ENCODE measurements at regions not wholly inside any gene's neighbourhood (a gene's known extent, or its start where the extent isn't known, plus 50 kb on each side); places are given as distances from the start of the nearest gene placed in this dataset.

- H2AK5ac ChIP-seq (ENCODE audit: low read length), result no peak overlapping the region
- H3K9ac ChIP-seq (ENCODE audit: low read length), result no peak overlapping the region
- H3K18ac ChIP-seq (ENCODE audit: low read length), result no peak overlapping the region
- no peaks in the 10 kb centered on the region for H3K9me3 ChIP-seq (ENCODE audit: insufficient read depth, low read depth, low read length)
- H4K8ac ChIP-seq (ENCODE audit: low read depth, low read length), result no peak overlapping the region
- no peak overlapping the region for H3K4ac ChIP-seq (ENCODE audit: low read depth, low read length)
- no peak overlapping the region for H3K4me3 ChIP-seq (ENCODE audit: low read depth, low read length)
- no peaks in the 10 kb centered on the region for H3K36me3 ChIP-seq (ENCODE audit: control insufficient read depth in 1 of 2, insufficient read depth in 2 of 2, low read length in 2 of 2)
- H3K14ac ChIP-seq (ENCODE audit: low read length), result no peak overlapping the region
- no peaks in the 10 kb centered on the region for H3K79me2 ChIP-seq (ENCODE audit: control insufficient read depth, insufficient read depth, low read length, poor library complexity)
- no peak overlapping the region for H2BK120ac ChIP-seq (ENCODE audit: insufficient read depth, low read length, poor library complexity)
- H3K4me2 ChIP-seq (ENCODE audit: low read length), result no peak overlapping the region
- H3K79me1 ChIP-seq (ENCODE audit: low read length), result no peaks in the 10 kb centered on the region
- H2BK5ac ChIP-seq (ENCODE audit: low read depth, low read length, poor library complexity), result no peak overlapping the region
- DNase-seq, result no peak
- H4K91ac ChIP-seq (ENCODE audit: low read depth, low read length), result no peak overlapping the region
- H4K12ac ChIP-seq (ENCODE audit: low read depth, low read length), result no peak overlapping the region
- WGBS (ENCODE audit: extremely low coverage, insufficient coverage, insufficient read length), result no CpG with 5 or more reads among the region's 3 CpGs
- H3K23ac ChIP-seq (ENCODE audit: low read length), result no peak overlapping the region
- H2AFZ ChIP-seq (ENCODE audit: insufficient read depth, low read length, poor library complexity), result no peak overlapping the region
- no peak overlapping the region for H3K27ac ChIP-seq (ENCODE audit: low read depth, low read length)
- H3K27me3 ChIP-seq (ENCODE audit: insufficient read depth, low read length), result no peaks in the 10 kb centered on the region
- H3K4me1 ChIP-seq (ENCODE audit: control insufficient read depth in 1 of 2, insufficient read depth in 2 of 2, low read length in 2 of 2), result no peaks in the 10 kb centered on the region
- no peak overlapping the region for H2BK12ac ChIP-seq (ENCODE audit: low read length)
Observed at GRCh38 chr6:5865506-5866031, 141.2 kb downstream of the NRN1 start.

GRCh38 chr6:5860849-5861248 is 145.9 kb downstream of the NRN1 start:
- Histone ChIP-seq H3K79me2 (ENCODE audit: control insufficient read depth, insufficient read depth, low read length, poor library complexity) (no peaks in the 10 kb centered on the region), H3K18ac (ENCODE audit: low read length) (no peak overlapping the region), H3K4me3 (ENCODE audit: low read depth, low read length) (no peak overlapping the region), H2AK5ac (ENCODE audit: low read length) (no peak overlapping the region), H3K14ac (ENCODE audit: low read length) (no peak overlapping the region), H3K4me2 (ENCODE audit: low read length) (no peak overlapping the region), H2BK12ac (ENCODE audit: low read length) (no peak overlapping the region), H3K79me1 (ENCODE audit: low read length) (no peaks in the 10 kb centered on the region), H4K91ac (ENCODE audit: low read depth, low read length) (no peak overlapping the region), H3K9ac (ENCODE audit: low read length) (no peak overlapping the region), H3K27ac (ENCODE audit: low read depth, low read length) (no peak overlapping the region), H2BK120ac (ENCODE audit: insufficient read depth, low read length, poor library complexity) (no peak overlapping the region), H3K27me3 (ENCODE audit: insufficient read depth, low read length) (no peaks in the 10 kb centered on the region), H4K8ac (ENCODE audit: low read depth, low read length) (no peak overlapping the region), H3K9me3 (ENCODE audit: insufficient read depth, low read depth, low read length) (no peaks in the 10 kb centered on the region), H3K4ac (ENCODE audit: low read depth, low read length) (no peak overlapping the region), H2BK5ac (ENCODE audit: low read depth, low read length, poor library complexity) (no peak overlapping the region), H3K23ac (ENCODE audit: low read length) (no peak overlapping the region), H3K4me1 (ENCODE audit: control insufficient read depth in 1 of 2, insufficient read depth in 2 of 2, low read length in 2 of 2) (no peaks in the 10 kb centered on the region), H2AFZ (ENCODE audit: insufficient read depth, low read length, poor library complexity) (no peak overlapping the region), H4K12ac (ENCODE audit: low read depth, low read length) (no peak overlapping the region), H3K36me3 (ENCODE audit: control insufficient read depth in 1 of 2, insufficient read depth in 2 of 2, low read length in 2 of 2) (no peaks in the 10 kb centered on the region)
- WGBS (ENCODE audit: extremely low coverage, insufficient coverage, insufficient read length), result no CpG with 5 or more reads among the region's 5 CpGs
- DNase-seq, result no peak

DNA sequence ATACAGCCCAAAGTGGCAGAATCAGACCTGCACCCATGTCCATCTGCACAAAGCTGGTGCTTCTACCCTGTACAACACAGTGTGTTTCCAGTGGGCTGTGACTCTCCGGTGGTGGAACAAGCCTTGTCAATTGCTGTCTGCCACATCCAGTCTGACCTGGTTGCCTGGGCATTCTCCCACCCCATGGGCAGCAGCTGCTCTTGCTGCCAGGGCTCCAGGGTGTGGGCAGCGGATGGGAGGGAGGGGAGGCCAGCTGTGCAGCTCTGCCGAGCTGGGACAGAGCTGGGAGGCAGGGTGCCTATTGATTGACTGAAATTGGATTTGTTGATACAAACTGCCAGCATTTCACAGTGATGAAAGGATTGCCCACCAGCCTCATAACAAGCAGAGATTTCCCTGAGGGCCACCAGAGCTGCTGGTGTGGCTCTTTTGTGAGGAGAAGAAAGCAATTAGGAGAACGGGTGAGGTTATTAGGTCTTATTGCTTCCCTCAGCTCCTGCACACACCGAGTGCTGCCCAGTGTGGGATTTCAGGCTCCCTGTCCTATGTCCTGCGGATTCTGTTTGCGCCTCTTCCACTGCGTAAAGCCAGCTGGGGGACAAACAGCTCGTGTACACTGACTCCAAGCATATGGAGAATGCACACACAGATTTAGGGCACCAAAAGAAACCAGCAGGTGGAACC is 150.8 kb downstream of the NRN1 start:
- Histone ChIP-seq H3K79me1 (ENCODE audit: low read length) (no peaks in the 10 kb centered on the region), H2AK5ac (ENCODE audit: low read length) (no peak overlapping the region), H3K27me3 (ENCODE audit: insufficient read depth, low read length) (peaks cover 8% of the 10 kb centered on the region), H3K18ac (ENCODE audit: low read length) (no peak overlapping the region), H4K8ac (ENCODE audit: low read depth, low read length) (no peak overlapping the region), H3K4ac (ENCODE audit: low read depth, low read length) (no peak overlapping the region), H3K9ac (ENCODE audit: low read length) (no peak overlapping the region), H3K36me3 (ENCODE audit: control insufficient read depth in 1 of 2, insufficient read depth in 2 of 2, low read length in 2 of 2) (no peaks in the 10 kb centered on the region), H3K27ac (ENCODE audit: low read depth, low read length) (no peak overlapping the region), H2BK5ac (ENCODE audit: low read depth, low read length, poor library complexity) (no peak overlapping the region), H3K4me1 (ENCODE audit: control insufficient read depth in 1 of 2, insufficient read depth in 2 of 2, low read length in 2 of 2) (peaks cover 0 to 7% of the 10 kb centered on the region in 2 experiments), H4K91ac (ENCODE audit: low read depth, low read length) (no peak overlapping the region), H3K79me2 (ENCODE audit: control insufficient read depth, insufficient read depth, low read length, poor library complexity) (no peaks in the 10 kb centered on the region), H4K12ac (ENCODE audit: low read depth, low read length) (no peak overlapping the region), H2BK120ac (ENCODE audit: insufficient read depth, low read length, poor library complexity) (no peak overlapping the region), H3K14ac (ENCODE audit: low read length) (no peak overlapping the region), H2AFZ (ENCODE audit: insufficient read depth, low read length, poor library complexity) (no peak overlapping the region), H2BK12ac (ENCODE audit: low read length) (no peak overlapping the region), H3K4me3 (ENCODE audit: low read depth, low read length) (no peak overlapping the region), H3K9me3 (ENCODE audit: insufficient read depth, low read depth, low read length) (peaks cover 7% of the 10 kb centered on the region), H3K4me2 (ENCODE audit: low read length) (no peak overlapping the region), H3K23ac (ENCODE audit: low read length) (no peak overlapping the region)
- WGBS (ENCODE audit: extremely low coverage, insufficient coverage, insufficient read length), result no CpG with 5 or more reads among the region's 9 CpGs
- no peak for DNase-seq

DNA sequence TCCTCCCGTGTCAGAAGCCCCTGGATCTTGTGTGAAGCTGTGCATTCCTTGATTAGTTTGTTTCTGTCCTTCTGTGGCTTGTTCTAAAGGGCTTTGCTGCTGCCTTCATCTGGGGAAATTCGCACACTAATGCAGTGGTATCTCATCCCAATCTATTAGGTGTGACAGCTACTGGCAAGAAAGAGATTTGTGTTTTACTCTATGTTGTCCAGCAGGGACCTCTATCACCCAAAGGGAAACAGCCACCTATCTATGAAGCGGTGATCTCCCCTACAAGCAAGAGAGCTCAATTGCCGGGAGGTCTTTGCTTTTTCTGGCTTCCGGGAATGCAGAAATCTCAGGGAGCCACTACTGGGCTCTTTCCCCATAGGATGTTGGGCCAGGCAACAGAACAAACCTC is 151.8 kb downstream of the NRN1 start:
- Histone ChIP-seq H4K12ac (ENCODE audit: low read depth, low read length) (no peak overlapping the region), H3K27ac (ENCODE audit: low read depth, low read length) (no peak overlapping the region), H2AK5ac (ENCODE audit: low read length) (no peak overlapping the region), H3K27me3 (ENCODE audit: insufficient read depth, low read length) (peaks cover 19% of the 10 kb centered on the region), H3K79me1 (ENCODE audit: low read length) (no peaks in the 10 kb centered on the region), H3K36me3 (ENCODE audit: control insufficient read depth in 1 of 2, insufficient read depth in 2 of 2, low read length in 2 of 2) (no peaks in the 10 kb centered on the region), H2BK5ac (ENCODE audit: low read depth, low read length, poor library complexity) (no peak overlapping the region), H3K4me2 (ENCODE audit: low read length) (no peak overlapping the region), H3K4me1 (ENCODE audit: control insufficient read depth in 1 of 2, insufficient read depth in 2 of 2, low read length in 2 of 2) (peaks cover 0 to 9% of the 10 kb centered on the region in 2 experiments), H3K18ac (ENCODE audit: low read length) (no peak overlapping the region), H3K23ac (ENCODE audit: low read length) (no peak overlapping the region), H3K4ac (ENCODE audit: low read depth, low read length) (no peak overlapping the region), H3K79me2 (ENCODE audit: control insufficient read depth, insufficient read depth, low read length, poor library complexity) (no peaks in the 10 kb centered on the region), H2BK120ac (ENCODE audit: insufficient read depth, low read length, poor library complexity) (no peak overlapping the region), H3K4me3 (ENCODE audit: low read depth, low read length) (no peak overlapping the region), H2BK12ac (ENCODE audit: low read length) (no peak overlapping the region), H3K9ac (ENCODE audit: low read length) (no peak overlapping the region), H3K9me3 (ENCODE audit: insufficient read depth, low read depth, low read length) (peaks cover 9% of the 10 kb centered on the region), H2AFZ (ENCODE audit: insufficient read depth, low read length, poor library complexity) (no peak overlapping the region), H4K91ac (ENCODE audit: low read depth, low read length) (no peak overlapping the region), H4K8ac (ENCODE audit: low read depth, low read length) (no peak overlapping the region), H3K14ac (ENCODE audit: low read length) (no peak overlapping the region)
- no CpG with 5 or more reads among the region's 5 CpGs for whole genome bisulfite sequencing (ENCODE audit: extremely low coverage, insufficient coverage, insufficient read length)
- no peak for DNase-seq

All from trophoblast cell (in vitro differentiated cells and primary cell).